Choroid plexus epithelial cell (primary cell): ENCODE measurements at regions not wholly inside any gene's neighbourhood (a gene's known extent, or its start where the extent isn't known, plus 50 kb on each side); places are given as distances from the start of the nearest gene placed in this dataset.
A peak's percentile ranks its signal among the peaks of the same experiment; 100 is the strongest.

Experiments
- DNase-seq: peaks from one replicate; pipeline ENCODE4 v3.0.0-alpha.2; 2010; ENCODE audit warnings: low read depth
- H3K4me3 ChIP-seq: 2 replicates; pipeline ENCODE4 v1.5.1; 2011; ENCODE audit warnings: low read depth, mild to moderate bottlenecking, control low read depth, low read length, moderate library complexity
- TF ChIP-seq, protein P1 (sequence below): conservative IDR thresholded peaks from 2 replicates; pipeline ENCODE4 v1.5.1; 2011; ENCODE audit warnings: low read depth, mild to moderate bottlenecking, control low read depth, inconsistent platforms, low read length, moderate library complexity

GRCh38 chr21:38997051-38997842, 186.0 kb downstream of the PSMG1 start:
- TF ChIP-seq, protein P1, sequence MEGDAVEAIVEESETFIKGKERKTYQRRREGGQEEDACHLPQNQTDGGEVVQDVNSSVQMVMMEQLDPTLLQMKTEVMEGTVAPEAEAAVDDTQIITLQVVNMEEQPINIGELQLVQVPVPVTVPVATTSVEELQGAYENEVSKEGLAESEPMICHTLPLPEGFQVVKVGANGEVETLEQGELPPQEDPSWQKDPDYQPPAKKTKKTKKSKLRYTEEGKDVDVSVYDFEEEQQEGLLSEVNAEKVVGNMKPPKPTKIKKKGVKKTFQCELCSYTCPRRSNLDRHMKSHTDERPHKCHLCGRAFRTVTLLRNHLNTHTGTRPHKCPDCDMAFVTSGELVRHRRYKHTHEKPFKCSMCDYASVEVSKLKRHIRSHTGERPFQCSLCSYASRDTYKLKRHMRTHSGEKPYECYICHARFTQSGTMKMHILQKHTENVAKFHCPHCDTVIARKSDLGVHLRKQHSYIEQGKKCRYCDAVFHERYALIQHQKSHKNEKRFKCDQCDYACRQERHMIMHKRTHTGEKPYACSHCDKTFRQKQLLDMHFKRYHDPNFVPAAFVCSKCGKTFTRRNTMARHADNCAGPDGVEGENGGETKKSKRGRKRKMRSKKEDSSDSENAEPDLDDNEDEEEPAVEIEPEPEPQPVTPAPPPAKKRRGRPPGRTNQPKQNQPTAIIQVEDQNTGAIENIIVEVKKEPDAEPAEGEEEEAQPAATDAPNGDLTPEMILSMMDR = no peak
- H3K4me3 ChIP-seq = no peak overlapping the region
- DNase-seq = no peak

DNA sequence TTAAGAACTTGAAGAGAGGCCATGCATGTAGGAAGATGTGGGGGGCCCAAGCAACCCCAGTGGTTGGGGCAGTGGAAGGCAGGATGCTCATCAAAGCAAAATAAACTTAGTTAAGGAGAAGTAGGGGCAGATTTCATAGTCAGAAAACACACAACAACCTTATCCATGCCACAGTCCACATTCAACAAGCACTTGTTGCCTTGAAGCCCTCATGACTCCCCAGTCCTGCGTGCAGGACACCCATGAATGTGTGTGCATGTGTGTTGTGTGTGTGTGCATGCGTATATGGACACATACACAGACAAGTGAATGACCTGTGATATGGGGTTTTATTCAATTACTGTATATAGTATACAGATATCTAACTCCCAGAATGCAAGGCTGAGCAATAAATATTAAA, 186.9 kb downstream of the PSMG1 start:
- DNase-seq = no peak
- TF ChIP-seq, protein P1 = no peak
- no peak overlapping the region for H3K4me3 ChIP-seq

DNA sequence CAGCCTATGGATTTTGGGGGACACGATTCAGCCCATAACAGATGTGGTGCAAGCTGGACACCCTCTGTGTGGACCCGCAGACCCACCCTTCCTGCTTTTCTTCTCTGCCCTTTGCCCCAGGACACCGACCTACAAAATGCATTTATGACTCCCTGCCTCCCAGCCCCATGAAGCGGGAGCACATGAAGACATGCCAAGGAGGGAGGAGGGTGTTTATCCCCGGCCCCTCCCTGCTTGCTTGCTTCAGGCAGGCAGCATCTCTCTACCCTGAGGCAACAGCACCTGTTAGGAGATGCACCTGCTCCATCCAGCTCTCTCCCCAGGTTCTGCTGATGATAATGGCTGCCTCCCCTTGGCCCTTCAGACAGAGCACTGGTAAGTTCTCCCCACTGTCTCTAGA, 187.5 kb downstream of the PSMG1 start:
- TF ChIP-seq, protein P1 = no peak
- H3K4me3 ChIP-seq = no peak overlapping the region
- no peak for DNase-seq

DNA sequence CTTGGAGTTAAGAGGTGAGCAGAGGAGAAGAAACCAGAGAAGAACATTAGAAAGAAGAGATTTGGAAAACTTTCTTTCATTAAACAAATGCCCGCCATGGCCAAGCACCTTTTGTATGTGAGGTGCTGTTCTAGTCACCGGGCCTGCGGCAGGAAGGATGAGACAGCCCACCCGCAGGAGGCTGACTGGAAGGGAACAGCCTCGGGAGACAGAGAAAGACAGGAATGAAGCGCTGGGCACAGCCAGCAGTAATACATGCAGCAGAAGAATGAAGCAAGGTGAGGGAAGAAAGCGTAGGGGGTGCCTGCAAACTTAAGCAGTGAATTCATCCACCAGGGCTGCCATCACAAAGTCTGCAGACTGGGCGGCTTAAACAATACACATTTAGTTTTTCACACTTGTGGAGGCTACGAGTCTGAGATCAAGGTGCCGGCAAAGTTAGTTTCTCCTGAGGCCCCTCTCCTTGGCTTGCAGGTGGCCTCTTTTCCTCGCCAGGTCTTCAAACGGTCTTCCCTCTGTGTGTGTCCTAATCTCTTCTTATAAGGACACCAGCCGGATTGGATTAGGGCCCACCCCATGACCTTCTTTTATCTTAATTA, 188.1 kb downstream of the PSMG1 start:
- DNase-seq = no peak
- H3K4me3 ChIP-seq = no peak overlapping the region
- TF ChIP-seq, protein P1 = no peak

- no peak for DNase-seq
- H3K4me3 ChIP-seq = no peak overlapping the region
- TF ChIP-seq, protein P1 = no peak
Measured at GRCh38 chr21:38994042-38994441, 188.3 kb downstream of the ETS2 start.

DNA sequence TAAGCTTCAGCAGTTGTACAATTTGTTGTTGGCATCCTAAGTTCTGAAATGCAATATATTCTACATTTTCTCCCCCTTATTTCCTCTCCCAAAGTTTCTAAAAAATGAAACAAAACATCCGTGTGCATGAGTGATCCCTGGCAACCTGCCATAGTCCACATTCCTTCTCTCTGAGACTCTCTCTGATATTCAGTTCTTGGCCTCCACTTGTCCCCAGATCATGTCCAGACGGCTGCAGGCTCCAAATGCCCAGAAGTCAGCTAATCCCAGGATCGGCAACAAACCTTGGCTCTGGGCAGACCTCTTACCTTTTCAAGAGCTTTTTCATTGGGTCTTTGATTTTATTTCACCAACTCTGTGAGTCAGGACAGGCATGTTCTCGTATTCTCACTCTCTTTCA, 187.8 kb downstream of the ETS2 start:
- TF ChIP-seq, protein P1 = no peak
- no peak overlapping the region for H3K4me3 ChIP-seq
- DNase-seq = peak; percentile 91

DNA sequence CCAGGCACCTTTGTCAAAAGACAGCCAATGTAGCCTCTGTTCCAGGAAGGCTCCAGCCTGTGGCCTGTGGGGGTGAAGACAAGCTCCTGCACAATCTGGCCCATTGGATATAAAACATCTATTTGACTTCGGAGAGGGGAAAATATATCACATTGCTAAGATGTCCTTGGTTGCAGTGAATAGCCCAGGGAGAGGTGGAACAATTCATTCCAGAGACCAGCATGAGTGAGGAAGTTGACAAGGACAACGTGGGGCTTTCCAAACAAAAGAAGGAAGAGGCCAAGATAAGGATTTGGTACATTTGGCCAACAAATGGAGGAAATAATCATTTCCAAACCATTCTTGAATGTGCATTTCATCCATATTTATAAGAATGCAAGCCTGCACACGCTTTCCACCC, 187.0 kb downstream of the ETS2 start:
- DNase-seq = no peak
- no peak overlapping the region for H3K4me3 ChIP-seq
- TF ChIP-seq, protein P1 = no peak
